ENCODE measurements at regions not wholly inside any gene's neighbourhood (a gene's known extent, or its start where the extent isn't known, plus 50 kb on each side); places are given as distances from the start of the nearest gene placed in this dataset.
A peak's percentile ranks its signal among the peaks of the same experiment; 100 is the strongest.
"Not testable (repeated sequence)": the region's sequence is repeated elsewhere in the genome, so short reads cannot be mapped to it uniquely, and the experiment has no call there.

GRCh38 chr22:19661156-19661555 lies 53.1 kb upstream of the SEPTIN5 start:
- H3K4me3 ChIP-seq (ENCODE audit: low read depth, low read length): no peak overlapping the region
- no peak overlapping the region for H3K27ac ChIP-seq (ENCODE audit: low read depth)
- no peak for DNase-seq (ENCODE audit: extremely low spot score)
- no peaks in the 10 kb centered on the region for H3K4me1 ChIP-seq (ENCODE audit: insufficient read depth)
- no peaks in the 10 kb centered on the region for H3K36me3 ChIP-seq (ENCODE audit: insufficient read depth)

- not testable (repeated sequence) for H3K36me3 ChIP-seq (ENCODE audit: insufficient read depth); H3K4me1 ChIP-seq (ENCODE audit: insufficient read depth); DNase-seq (ENCODE audit: extremely low spot score); H3K27ac ChIP-seq (ENCODE audit: low read depth); H3K4me3 ChIP-seq (ENCODE audit: low read depth, low read length)
- WGBS: 77% methylated on average over 22 of the region's 22 CpGs
These were observed 52.1 kb upstream of the SEPTIN5 start for GRCh38 chr22:19662049-19662684.

GRCh38 chr22:19663286-19663815 lies 51.0 kb upstream of the SEPTIN5 start:
- Histone ChIP-seq H3K36me3 (ENCODE audit: insufficient read depth) (no peaks in the 10 kb centered on the region), H3K4me1 (ENCODE audit: insufficient read depth) (no peaks in the 10 kb centered on the region), H3K4me3 (ENCODE audit: low read depth, low read length) (no peak overlapping the region), H3K27ac (ENCODE audit: low read depth) (no peak overlapping the region)
- peak; percentile 25 for DNase-seq (ENCODE audit: extremely low spot score)
- 36% methylated on average over 6 of the region's 6 CpGs for WGBS

- Histone ChIP-seq H3K4me1 (ENCODE audit: insufficient read depth) (no peaks in the 10 kb centered on the region), H3K27ac (ENCODE audit: low read depth) (no peak overlapping the region), H3K36me3 (ENCODE audit: insufficient read depth) (no peaks in the 10 kb centered on the region), H3K4me3 (ENCODE audit: low read depth, low read length) (no peak overlapping the region)
- DNase-seq (ENCODE audit: extremely low spot score): no peak
- WGBS: 40% methylated on average over 14 of the region's 14 CpGs
These were observed 50.4 kb upstream of the SEPTIN5 start for GRCh38 chr22:19663821-19664355.

- DNase-seq (ENCODE audit: extremely low spot score): no peak
- H3K27ac ChIP-seq (ENCODE audit: low read depth): no peak overlapping the region
- no peak overlapping the region for H3K4me3 ChIP-seq (ENCODE audit: low read depth, low read length)
- WGBS: 50% methylated on average over 2 of the region's 2 CpGs
- no peaks in the 10 kb centered on the region for H3K4me1 ChIP-seq (ENCODE audit: insufficient read depth)
- H3K36me3 ChIP-seq (ENCODE audit: insufficient read depth): no peaks in the 10 kb centered on the region
These were observed 49.9 kb upstream of the SEPTIN5 start for GRCh38 chr22:19664406-19664805.

Data from urinary bladder (tissue), 3 donors.